Cardiac muscle cell (in vitro differentiated cells and primary cell): ENCODE measurements at regions not wholly inside any gene's neighbourhood (a gene's known extent, or its start where the extent isn't known, plus 50 kb on each side); places are given as distances from the start of the nearest gene placed in this dataset.

Source experiments
- DNase-seq, 2 donors: peaks; one replicate each; pipeline versions ENCODE4 v3.0.0 to v3.0.0-alpha.2; 2010 to 2017; ENCODE audit warnings: low read depth in 1 of 2, low spot score in 1 of 2
- H3K27ac ChIP-seq: fragments of 200-600 bp; sonication (generic); 2 replicates; pipeline ENCODE4 v1.5.1; 2016
- H3K27me3 ChIP-seq: fragments of 200-600 bp; sonication (generic); 2 replicates; pipeline ENCODE4 v1.6.0; 2016; ENCODE audit warnings: control low read depth
- H3K36me3 ChIP-seq: fragments of 200-600 bp; sonication (generic); 2 replicates; pipeline ENCODE4 v1.5.1; 2016; ENCODE audit warnings: control low read depth
- H3K4me1 ChIP-seq: fragments of 200-600 bp; sonication (generic); 2 replicates; pipeline ENCODE4 v1.8.1; 2017; ENCODE audit warnings: low read depth, mild to moderate bottlenecking, mixed run types
- H3K4me3 ChIP-seq: fragments of 200-600 bp; sonication (generic); 2 replicates; pipeline ENCODE4 v1.5.1; 2016; ENCODE audit warnings: mild to moderate bottlenecking
- H3K9me3 ChIP-seq: fragments of 200-600 bp; sonication (generic); 2 replicates; pipeline ENCODE4 v1.5.1; 2017; ENCODE audit warnings: low read depth, mild to moderate bottlenecking, control low read depth
- TF ChIP-seq, protein P1 (sequence below): IDR thresholded peaks from 2 replicates; pipeline ENCODE4 v1.5.1; 2012; ENCODE audit warnings: low read depth, mild to moderate bottlenecking, low read length

- no peaks in the 10 kb centered on the region for H3K36me3 ChIP-seq
- TF ChIP-seq, protein P1, sequence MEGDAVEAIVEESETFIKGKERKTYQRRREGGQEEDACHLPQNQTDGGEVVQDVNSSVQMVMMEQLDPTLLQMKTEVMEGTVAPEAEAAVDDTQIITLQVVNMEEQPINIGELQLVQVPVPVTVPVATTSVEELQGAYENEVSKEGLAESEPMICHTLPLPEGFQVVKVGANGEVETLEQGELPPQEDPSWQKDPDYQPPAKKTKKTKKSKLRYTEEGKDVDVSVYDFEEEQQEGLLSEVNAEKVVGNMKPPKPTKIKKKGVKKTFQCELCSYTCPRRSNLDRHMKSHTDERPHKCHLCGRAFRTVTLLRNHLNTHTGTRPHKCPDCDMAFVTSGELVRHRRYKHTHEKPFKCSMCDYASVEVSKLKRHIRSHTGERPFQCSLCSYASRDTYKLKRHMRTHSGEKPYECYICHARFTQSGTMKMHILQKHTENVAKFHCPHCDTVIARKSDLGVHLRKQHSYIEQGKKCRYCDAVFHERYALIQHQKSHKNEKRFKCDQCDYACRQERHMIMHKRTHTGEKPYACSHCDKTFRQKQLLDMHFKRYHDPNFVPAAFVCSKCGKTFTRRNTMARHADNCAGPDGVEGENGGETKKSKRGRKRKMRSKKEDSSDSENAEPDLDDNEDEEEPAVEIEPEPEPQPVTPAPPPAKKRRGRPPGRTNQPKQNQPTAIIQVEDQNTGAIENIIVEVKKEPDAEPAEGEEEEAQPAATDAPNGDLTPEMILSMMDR: no peak
- no peak for DNase-seq
- no peaks in the 10 kb centered on the region for H3K9me3 ChIP-seq
- H3K27ac ChIP-seq: peak overlapping the region; percentile 58
- peaks cover 28% of the 10 kb centered on the region for H3K4me1 ChIP-seq
- no peaks in the 10 kb centered on the region for H3K27me3 ChIP-seq
- no peak overlapping the region for H3K4me3 ChIP-seq
Observed at GRCh38 chr4:188429965-188430364, 290.7 kb downstream of the TRIML1 start.

DNA sequence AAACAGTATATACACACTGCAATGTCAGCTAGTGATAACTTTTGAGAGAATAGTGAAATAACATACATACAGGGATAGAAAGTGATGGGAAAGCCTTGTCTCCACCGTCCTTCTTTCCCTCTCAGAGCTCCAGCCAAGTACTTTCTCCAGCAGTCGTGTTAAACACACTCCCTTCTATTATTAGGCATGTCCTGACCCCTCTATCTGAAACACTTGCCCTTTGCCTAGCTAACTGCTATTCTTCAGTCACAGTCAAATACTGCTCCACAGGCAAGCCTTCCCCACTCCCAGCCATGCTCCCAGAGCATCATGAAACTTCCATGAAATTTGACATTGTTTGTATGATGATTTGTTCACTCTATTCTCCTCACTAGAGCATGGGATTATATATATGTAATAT lies 291.1 kb downstream of the TRIML1 start:
- Histone ChIP-seq H3K27me3 (no peaks in the 10 kb centered on the region), H3K36me3 (no peaks in the 10 kb centered on the region), H3K4me1 (peaks cover 28% of the 10 kb centered on the region), H3K4me3 (no peak overlapping the region), H3K9me3 (no peaks in the 10 kb centered on the region), H3K27ac (peak overlapping the region; percentile 58)
- DNase-seq: peak in 1 of 2 donors; percentile 68
- TF ChIP-seq, protein P1: no peak

- peak in 1 of 2 donors; percentile 13 for DNase-seq
- no peaks in the 10 kb centered on the region for H3K36me3 ChIP-seq
- no peak overlapping the region for H3K4me3 ChIP-seq
- H3K9me3 ChIP-seq: no peaks in the 10 kb centered on the region
- TF ChIP-seq, protein P1: no peak
- H3K27me3 ChIP-seq: no peaks in the 10 kb centered on the region
- no peak overlapping the region for H3K27ac ChIP-seq
- peaks cover 28% of the 10 kb centered on the region for H3K4me1 ChIP-seq
Observed at GRCh38 chr4:188432328-188432727, 293.1 kb downstream of the TRIML1 start.

DNA sequence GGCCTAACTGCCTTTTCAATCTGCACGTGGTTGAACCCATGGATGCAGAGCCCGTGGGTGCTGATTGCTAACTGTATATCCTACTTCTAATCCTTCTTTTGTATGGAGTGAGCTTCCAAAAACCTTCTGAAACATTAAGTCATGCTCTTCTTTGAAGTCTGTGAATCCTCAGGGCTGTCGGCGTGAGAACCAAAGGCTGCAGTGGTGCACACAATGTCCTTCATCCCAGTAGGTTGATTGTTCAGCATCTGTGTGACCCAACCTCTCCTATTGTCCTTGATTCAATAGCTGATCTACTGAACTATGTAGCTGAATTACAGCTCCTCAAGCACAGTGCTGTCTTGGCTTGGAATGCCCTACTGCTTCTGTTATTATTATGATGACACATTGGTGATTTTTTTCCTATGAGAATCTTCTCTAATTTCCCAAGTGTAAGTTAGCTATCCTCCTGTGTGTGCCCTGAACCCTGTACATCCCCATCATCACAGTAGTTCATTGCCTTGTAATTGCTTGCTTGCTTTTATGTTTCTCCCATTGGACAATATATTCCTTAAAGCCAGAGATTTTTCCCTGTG lies 294.6 kb downstream of the TRIML1 start:
- no peaks in the 10 kb centered on the region for H3K27me3 ChIP-seq
- no peaks in the 10 kb centered on the region for H3K36me3 ChIP-seq
- TF ChIP-seq, protein P1: no peak
- no peak for DNase-seq
- H3K4me3 ChIP-seq: no peak overlapping the region
- H3K9me3 ChIP-seq: no peaks in the 10 kb centered on the region
- H3K27ac ChIP-seq: no peak overlapping the region
- H3K4me1 ChIP-seq: peaks cover 21% of the 10 kb centered on the region

- no peak for DNase-seq
- Histone ChIP-seq H3K36me3 (no peaks in the 10 kb centered on the region), H3K27me3 (no peaks in the 10 kb centered on the region), H3K4me1 (peaks cover 12% of the 10 kb centered on the region), H3K9me3 (no peaks in the 10 kb centered on the region), H3K4me3 (no peak overlapping the region), H3K27ac (no peak overlapping the region)
- TF ChIP-seq, protein P1: no peak
Observed at GRCh38 chr4:188434643-188435042, 295.4 kb downstream of the TRIML1 start.

DNA sequence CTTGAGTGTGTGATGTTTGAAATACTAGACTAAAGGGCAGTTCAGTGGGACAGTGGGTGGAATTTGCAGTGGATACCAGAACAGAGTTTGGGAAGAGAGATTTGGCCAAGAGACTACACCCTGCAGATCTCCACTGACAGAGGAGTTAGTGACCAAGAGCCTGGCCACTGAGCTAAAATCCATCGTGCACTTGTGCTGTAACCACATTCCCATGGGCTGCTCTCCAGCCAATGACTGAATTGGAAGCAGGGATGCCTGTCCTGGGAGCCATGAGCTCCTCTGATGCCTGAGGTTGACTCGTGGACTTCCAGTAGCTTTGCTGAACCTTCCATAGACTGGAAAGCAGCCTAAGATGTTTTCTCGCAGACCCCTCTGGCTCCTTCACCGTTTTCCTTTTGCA lies 296.1 kb downstream of the TRIML1 start:
- TF ChIP-seq, protein P1: no peak
- no peak for DNase-seq
- H3K4me3 ChIP-seq: no peak overlapping the region
- no peaks in the 10 kb centered on the region for H3K9me3 ChIP-seq
- peaks cover 6% of the 10 kb centered on the region for H3K4me1 ChIP-seq
- no peaks in the 10 kb centered on the region for H3K36me3 ChIP-seq
- H3K27me3 ChIP-seq: no peaks in the 10 kb centered on the region
- H3K27ac ChIP-seq: no peak overlapping the region
